Testis (tissue), 2 donors: ENCODE measurements at regions not wholly inside any gene's neighbourhood (a gene's known extent, or its start where the extent isn't known, plus 50 kb on each side); places are given as distances from the start of the nearest gene placed in this dataset.

ENCODE experiments used
- DNase-seq: peaks from one replicate; pipeline ENCODE4 v3.0.0-alpha.2; 2019
- H3K27ac ChIP-seq, 2 donors: fragments of 200-600 bp; sonication (generic); one replicate each; pipeline ENCODE4 v1.5.1; 2019
- H3K27me3 ChIP-seq: fragments of 200-600 bp; sonication (generic); one replicate; pipeline ENCODE4 v1.5.1; 2019
- H3K36me3 ChIP-seq: fragments of 200-600 bp; sonication (generic); one replicate; pipeline ENCODE4 v1.5.1; 2017; ENCODE audit warnings: low read depth; ENCODE audit errors: missing control alignments
- H3K4me1 ChIP-seq: fragments of 200-600 bp; sonication (generic); one replicate; pipeline ENCODE4 v1.5.1; 2019
- H3K4me3 ChIP-seq, 2 donors: fragments of 200-600 bp; sonication (generic); one replicate each; pipeline ENCODE4 v1.5.1; 2017 to 2019
- H3K9me3 ChIP-seq: fragments of 200-600 bp; sonication (generic); one replicate; pipeline ENCODE4 v1.5.1; 2017
- CTCF ChIP-seq, 3 experiments: fragments of 450-650 bp in 2 of 3; fragments of 200-600 bp in 1 of 3; sonication (generic) in 1 of 3; IDR thresholded peaks; one replicate each; pipeline ENCODE4 v1.5.1; 2016 to 2019; ENCODE audit warnings: antibody characterized with exemption in 3 of 3, mild to moderate bottlenecking in 2 of 3, moderate library complexity in 1 of 3
- POLR2A ChIP-seq: fragments of 450-650 bp; IDR thresholded peaks from one replicate; pipeline ENCODE4 v1.6.1; 2017; ENCODE audit warnings: antibody characterized with exemption, mild to moderate bottlenecking, moderate library complexity
- WGBS, 2 donors: methylation state at CpG; one replicate each; pipeline ENCODE4 v1.1.5; 2018; 5-methylcytosine and 5-hydroxymethylcytosine counted together
- intact Hi-C: fragments of 100-400 bp; cut with DNase I; formaldehyde crosslinking; loops from one replicate; pipeline ENCODE4 v1.15.1; 2023; ENCODE audit warnings: low total_unique reads

GRCh38 chr10:85457191-85457590 is 909.4 kb downstream of the GRID1 start:
- Histone ChIP-seq H3K36me3 (no peaks in the 10 kb centered on the region), H3K4me1 (no peaks in the 10 kb centered on the region), H3K27ac (no peak overlapping the region), H3K27me3 (no peaks in the 10 kb centered on the region), H3K9me3 (no peaks in the 10 kb centered on the region), H3K4me3 (no peak overlapping the region)
- TF ChIP-seq POLR2A = no peak
- TF ChIP-seq CTCF (IDR thresholded peaks at IDR 0.05) = no peak
- DNase-seq = no peak
- 31 to 34% methylated on average over 2 of the region's 2 CpGs for WGBS, 2 donors
- intact Hi-C loops = no loop called here

- H3K9me3 ChIP-seq = no peaks in the 10 kb centered on the region
- no peak for TF ChIP-seq POLR2A
- no peak overlapping the region for H3K27ac ChIP-seq
- 48 to 68% methylated on average over 3 of the region's 3 CpGs for whole genome bisulfite sequencing, 2 donors
- H3K36me3 ChIP-seq = no peaks in the 10 kb centered on the region
- no peak for DNase-seq
- no peak overlapping the region for H3K4me3 ChIP-seq
- no peaks in the 10 kb centered on the region for H3K27me3 ChIP-seq
- intact Hi-C loops = no loop called here
- H3K4me1 ChIP-seq = no peaks in the 10 kb centered on the region
These were observed 908.3 kb downstream of the GRID1 start for GRCh38 chr10:85458324-85458723.

GRCh38 chr10:85459906-85460305 is 906.7 kb downstream of the GRID1 start:
- 65 to 69% methylated on average over 10 of the region's 10 CpGs for WGBS, 2 donors
- Histone ChIP-seq H3K36me3 (no peaks in the 10 kb centered on the region), H3K9me3 (no peaks in the 10 kb centered on the region), H3K27me3 (no peaks in the 10 kb centered on the region), H3K27ac (no peak overlapping the region), H3K4me3 (peak overlapping the region in 1 of 2 donors; percentile 20), H3K4me1 (no peaks in the 10 kb centered on the region)
- intact Hi-C loops = no loop called here
- TF ChIP-seq CTCF (IDR thresholded peaks at IDR 0.05) = no peak
- no peak for TF ChIP-seq POLR2A
- DNase-seq = no peak

- no peaks in the 10 kb centered on the region for H3K4me1 ChIP-seq
- H3K27ac ChIP-seq = no peak overlapping the region
- intact Hi-C loops = no loop called here
- no peak for DNase-seq
- no peaks in the 10 kb centered on the region for H3K27me3 ChIP-seq
- H3K4me3 ChIP-seq = no peak overlapping the region
- no peak for TF ChIP-seq CTCF (IDR thresholded peaks at IDR 0.05)
- TF ChIP-seq POLR2A = no peak
- WGBS, 2 donors = 84 to 88% methylated on average over 2 of the region's 2 CpGs
- no peaks in the 10 kb centered on the region for H3K36me3 ChIP-seq
- no peaks in the 10 kb centered on the region for H3K9me3 ChIP-seq
These were observed 902.3 kb downstream of the GRID1 start for GRCh38 chr10:85464336-85464735.

GRCh38 chr10:85477979-85478378 is 888.6 kb downstream of the GRID1 start:
- no peaks in the 10 kb centered on the region for H3K9me3 ChIP-seq
- no peak overlapping the region for H3K4me3 ChIP-seq
- H3K4me1 ChIP-seq = no peaks in the 10 kb centered on the region
- intact Hi-C loops = no loop called here
- no peaks in the 10 kb centered on the region for H3K36me3 ChIP-seq
- DNase-seq = no peak
- TF ChIP-seq CTCF (IDR thresholded peaks at IDR 0.05) (no peak), POLR2A (no peak)
- no peak overlapping the region for H3K27ac ChIP-seq
- 88% methylated on average over 1 of the region's 1 CpG for WGBS, 2 donors
- H3K27me3 ChIP-seq = no peaks in the 10 kb centered on the region
